ENCODE measurements at regions not wholly inside any gene's neighbourhood (a gene's known extent, or its start where the extent isn't known, plus 50 kb on each side); places are given as distances from the start of the nearest gene placed in this dataset.

DNA sequence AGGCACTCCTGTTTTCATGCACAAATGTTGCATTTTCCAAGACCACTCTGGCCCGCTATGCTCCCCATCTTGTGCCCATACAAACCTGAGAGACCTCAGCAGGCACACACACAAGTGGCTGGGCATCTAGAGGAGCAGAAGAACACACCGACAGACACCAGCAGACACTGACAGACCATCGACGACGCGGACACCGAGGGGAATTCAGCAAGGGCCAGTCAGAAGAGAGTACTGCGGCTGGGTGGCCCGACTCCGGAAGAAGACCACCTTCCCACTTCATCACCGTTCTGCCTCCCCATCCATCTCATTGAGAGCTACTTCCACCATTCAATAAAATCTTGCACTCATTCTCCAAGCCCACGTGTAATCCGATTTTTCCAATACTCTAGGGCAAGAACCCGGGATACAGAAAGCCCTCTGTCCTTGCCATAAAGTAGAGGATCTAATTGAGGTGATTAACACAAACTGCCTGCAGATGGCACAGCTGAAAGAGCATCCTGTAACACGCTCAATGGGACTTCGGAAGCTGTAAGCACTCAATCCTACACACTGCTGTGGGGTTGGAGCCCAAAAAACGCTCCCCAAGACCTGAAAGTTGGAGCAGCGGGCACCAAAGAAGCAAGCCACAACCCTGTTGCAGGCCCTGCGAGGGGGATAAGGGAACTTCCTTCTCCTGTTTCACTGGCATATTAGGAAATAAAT, 780.9 kb downstream of the ARAP2 start:
- TF ChIP-seq CTCF (conservative IDR thresholded peaks at IDR 0.05; ENCODE audit: low read depth, low read length) = no peak
- TF ChIP-seq EZH2 (IDR thresholded peaks at IDR 0.05; ENCODE audit: low read length, unreplicated experiment) = no peak
